Right atrium auricular region (tissue), 2 donors: ENCODE measurements at regions not wholly inside any gene's neighbourhood (a gene's known extent, or its start where the extent isn't known, plus 50 kb on each side); places are given as distances from the start of the nearest gene placed in this dataset.

Experiments
- DNase-seq: peaks from one replicate; pipeline ENCODE4 v3.0.0-alpha.2; 2019; ENCODE audit warnings: low spot score
- H3K27ac ChIP-seq, 2 donors: fragments of 200-600 bp; sonication (generic); 1 replicate in 1 of 2; 2 replicates in 1 of 2; pipeline ENCODE4 v1.5.1; 2016 to 2019
- H3K27me3 ChIP-seq, 2 donors: fragments of 200-600 bp; sonication (generic); one replicate each; pipeline versions ENCODE4 v1.5.1 to v1.6.0; 2017 to 2019
- H3K36me3 ChIP-seq: fragments of 200-600 bp; sonication (generic); one replicate; pipeline ENCODE4 v1.5.1; 2016
- H3K4me1 ChIP-seq, 2 donors: fragments of 200-600 bp; sonication (generic); one replicate each; pipeline versions ENCODE4 v1.5.1 to v1.6.0; 2017 to 2019
- H3K4me3 ChIP-seq, 2 donors: fragments of 200-600 bp; sonication (generic); 1 replicate in 1 of 2; 2 replicates in 1 of 2; pipeline ENCODE4 v1.5.1; 2017 to 2019; ENCODE audit warnings: mild to moderate bottlenecking in 1 of 2, moderate library complexity in 1 of 2
- H3K9me3 ChIP-seq, 2 donors: fragments of 200-600 bp; sonication (generic); one replicate each; pipeline ENCODE4 v1.5.1; 2019
- TF ChIP-seq, protein P1 (sequence below), 2 donors: fragments of 200-600 bp; sonication (generic); IDR thresholded peaks; one replicate each; pipeline ENCODE4 v1.5.1; 2019; ENCODE audit warnings: antibody characterized with exemption in 2 of 2

DNA sequence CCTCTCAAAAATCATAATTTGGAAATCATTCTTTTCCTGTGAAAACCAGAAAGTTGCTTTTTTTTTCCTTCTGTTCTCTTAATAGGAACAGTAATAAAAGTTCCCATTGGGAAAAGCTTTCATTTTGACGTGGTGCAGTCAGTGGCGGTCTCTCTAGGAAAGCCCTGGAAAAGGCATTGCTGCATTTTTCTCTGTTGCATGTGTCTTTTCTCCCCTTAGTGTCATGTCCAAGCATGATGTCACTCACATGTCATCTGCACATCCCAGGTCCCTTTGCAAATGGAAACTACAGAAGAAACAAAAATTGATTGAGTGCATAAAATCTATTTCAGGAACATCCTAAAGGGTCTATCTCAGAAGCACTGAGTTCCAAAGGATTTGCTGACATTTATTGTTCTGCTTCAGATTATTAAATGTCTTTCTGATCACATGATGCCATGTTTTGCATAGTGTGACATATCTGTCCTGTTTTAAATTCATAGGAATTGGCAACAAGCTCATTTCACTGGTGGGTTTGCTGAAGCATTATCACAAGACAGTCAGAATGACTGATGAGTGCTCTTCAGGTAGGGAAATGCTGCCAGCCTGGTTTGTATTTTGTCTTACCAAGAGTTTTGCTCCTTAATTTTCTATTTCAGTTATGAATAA, 208.7 kb downstream of the SOX4 start:
- Histone ChIP-seq H3K9me3 (no peaks in the 10 kb centered on the region), H3K27ac (peak overlapping the region in 1 of 2 donors; percentile 12), H3K27me3 (no peaks in the 10 kb centered on the region), H3K4me3 (no peak overlapping the region), H3K36me3 (no peaks in the 10 kb centered on the region), H3K4me1 (peaks cover 0 to 3% of the 10 kb centered on the region in 2 donors)
- no peak for DNase-seq
- TF ChIP-seq, protein P1, sequence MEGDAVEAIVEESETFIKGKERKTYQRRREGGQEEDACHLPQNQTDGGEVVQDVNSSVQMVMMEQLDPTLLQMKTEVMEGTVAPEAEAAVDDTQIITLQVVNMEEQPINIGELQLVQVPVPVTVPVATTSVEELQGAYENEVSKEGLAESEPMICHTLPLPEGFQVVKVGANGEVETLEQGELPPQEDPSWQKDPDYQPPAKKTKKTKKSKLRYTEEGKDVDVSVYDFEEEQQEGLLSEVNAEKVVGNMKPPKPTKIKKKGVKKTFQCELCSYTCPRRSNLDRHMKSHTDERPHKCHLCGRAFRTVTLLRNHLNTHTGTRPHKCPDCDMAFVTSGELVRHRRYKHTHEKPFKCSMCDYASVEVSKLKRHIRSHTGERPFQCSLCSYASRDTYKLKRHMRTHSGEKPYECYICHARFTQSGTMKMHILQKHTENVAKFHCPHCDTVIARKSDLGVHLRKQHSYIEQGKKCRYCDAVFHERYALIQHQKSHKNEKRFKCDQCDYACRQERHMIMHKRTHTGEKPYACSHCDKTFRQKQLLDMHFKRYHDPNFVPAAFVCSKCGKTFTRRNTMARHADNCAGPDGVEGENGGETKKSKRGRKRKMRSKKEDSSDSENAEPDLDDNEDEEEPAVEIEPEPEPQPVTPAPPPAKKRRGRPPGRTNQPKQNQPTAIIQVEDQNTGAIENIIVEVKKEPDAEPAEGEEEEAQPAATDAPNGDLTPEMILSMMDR (IDR thresholded peaks at IDR 0.05), result no peak

DNA sequence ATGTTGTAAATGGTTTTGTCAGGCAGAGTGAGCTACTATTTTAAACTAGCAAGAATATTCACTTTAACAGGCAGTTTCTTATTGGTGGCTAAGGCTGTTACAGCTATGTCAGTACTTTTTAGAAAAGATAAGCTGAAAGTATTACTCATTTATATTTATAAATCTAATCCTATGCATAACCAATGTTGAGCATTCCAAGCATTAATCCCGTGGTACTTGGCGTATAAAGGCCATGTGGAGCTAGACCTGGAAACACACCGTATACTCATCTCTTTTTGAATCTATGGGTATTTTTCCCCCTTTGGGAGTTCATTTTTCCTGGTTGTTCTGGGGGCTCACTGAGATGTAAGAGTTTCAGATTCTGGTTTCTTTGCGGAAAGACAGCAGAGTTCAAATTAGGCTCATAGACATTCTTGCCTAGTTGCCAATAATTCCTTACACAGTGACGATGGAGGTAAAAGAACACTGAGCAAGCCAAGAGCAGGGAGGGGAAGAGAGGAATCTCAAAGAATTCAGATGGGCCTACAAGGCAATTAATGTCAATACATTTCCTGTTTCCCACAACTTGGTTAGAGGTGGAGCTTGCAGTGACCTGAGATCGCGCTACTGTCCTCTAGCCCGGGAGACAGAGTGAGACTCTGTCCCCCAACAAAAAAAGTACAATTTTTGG, 211.5 kb downstream of the SOX4 start:
- no peaks in the 10 kb centered on the region for H3K9me3 ChIP-seq
- H3K27me3 ChIP-seq, result no peaks in the 10 kb centered on the region
- peaks cover 0 to 26% of the 10 kb centered on the region in 2 donors for H3K4me1 ChIP-seq
- no peaks in the 10 kb centered on the region for H3K36me3 ChIP-seq
- TF ChIP-seq, protein P1 (IDR thresholded peaks at IDR 0.05), result no peak
- H3K27ac ChIP-seq, result no peak overlapping the region
- H3K4me3 ChIP-seq, result no peak overlapping the region
- DNase-seq, result no peak

DNA sequence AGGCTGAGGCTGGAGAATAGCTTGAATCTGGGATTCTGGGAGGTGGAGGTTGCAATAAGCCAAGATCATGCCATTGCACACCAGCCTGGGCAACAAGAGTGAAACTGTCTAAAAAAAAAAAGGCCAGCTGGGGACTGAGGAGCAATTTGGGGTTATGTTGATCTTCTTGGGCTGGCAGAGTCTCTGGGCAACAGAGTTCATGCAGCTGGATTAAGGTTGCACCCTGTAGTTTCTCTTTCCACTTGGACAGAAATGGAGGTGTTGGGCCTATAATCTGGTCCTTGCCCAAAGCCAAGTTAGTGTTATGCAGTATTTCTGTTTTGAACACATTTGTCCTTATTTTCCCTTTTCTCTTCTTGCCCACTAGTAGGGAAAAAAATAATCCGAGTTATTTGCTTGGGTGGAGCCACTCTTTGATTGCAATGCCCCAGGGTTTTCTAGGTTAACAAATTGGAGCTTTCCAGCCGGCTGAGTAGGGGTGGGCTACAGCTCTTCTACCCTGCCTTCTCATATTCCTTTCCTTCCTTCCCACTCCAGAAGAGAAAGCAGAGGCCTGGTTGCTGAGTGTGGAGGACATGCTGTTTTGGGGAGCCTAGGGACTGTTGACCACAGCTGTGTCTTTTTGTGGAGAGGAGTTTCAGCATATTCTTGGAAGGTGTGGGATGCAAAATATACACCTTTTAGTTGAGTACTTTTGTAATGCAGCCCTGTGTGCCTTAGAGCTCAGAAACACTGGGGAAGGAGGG, 213.9 kb downstream of the SOX4 start:
- H3K9me3 ChIP-seq, result no peaks in the 10 kb centered on the region
- no peak overlapping the region for H3K4me3 ChIP-seq
- DNase-seq, result no peak
- H3K27me3 ChIP-seq, result no peaks in the 10 kb centered on the region
- peak overlapping the region; percentile 41 to 57 for H3K27ac ChIP-seq
- peaks cover 0 to 26% of the 10 kb centered on the region in 2 donors for H3K4me1 ChIP-seq
- no peaks in the 10 kb centered on the region for H3K36me3 ChIP-seq
- TF ChIP-seq, protein P1 (IDR thresholded peaks at IDR 0.05), result no peak

DNA sequence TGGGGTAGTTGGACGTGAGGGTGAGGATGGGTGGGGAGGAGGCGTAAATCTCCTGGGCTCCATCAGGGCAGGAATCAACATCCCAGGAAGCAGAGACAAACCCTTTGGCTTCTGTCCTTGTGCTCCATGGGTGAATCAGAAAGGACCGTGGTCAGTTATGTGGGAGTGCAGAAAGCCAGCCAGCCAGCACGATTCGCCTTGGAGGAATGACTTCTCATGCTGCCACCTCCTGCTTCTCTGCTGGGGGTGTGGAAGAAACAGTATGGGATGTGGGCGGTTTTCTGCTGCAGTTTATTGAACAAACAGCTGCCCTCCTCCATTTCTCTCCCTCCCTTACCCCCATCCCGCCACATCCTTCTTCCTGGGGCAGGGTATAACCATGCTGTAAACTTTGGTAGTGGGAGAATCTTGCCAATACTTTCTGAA, 214.5 kb downstream of the SOX4 start:
- Histone ChIP-seq H3K36me3 (no peaks in the 10 kb centered on the region), H3K27ac (peak overlapping the region; percentile 41 to 57), H3K9me3 (no peaks in the 10 kb centered on the region), H3K27me3 (no peaks in the 10 kb centered on the region), H3K4me3 (no peak overlapping the region), H3K4me1 (peaks cover 0 to 26% of the 10 kb centered on the region in 2 donors)
- TF ChIP-seq, protein P1 (IDR thresholded peaks at IDR 0.05), result no peak
- DNase-seq, result peak; percentile 65

DNA sequence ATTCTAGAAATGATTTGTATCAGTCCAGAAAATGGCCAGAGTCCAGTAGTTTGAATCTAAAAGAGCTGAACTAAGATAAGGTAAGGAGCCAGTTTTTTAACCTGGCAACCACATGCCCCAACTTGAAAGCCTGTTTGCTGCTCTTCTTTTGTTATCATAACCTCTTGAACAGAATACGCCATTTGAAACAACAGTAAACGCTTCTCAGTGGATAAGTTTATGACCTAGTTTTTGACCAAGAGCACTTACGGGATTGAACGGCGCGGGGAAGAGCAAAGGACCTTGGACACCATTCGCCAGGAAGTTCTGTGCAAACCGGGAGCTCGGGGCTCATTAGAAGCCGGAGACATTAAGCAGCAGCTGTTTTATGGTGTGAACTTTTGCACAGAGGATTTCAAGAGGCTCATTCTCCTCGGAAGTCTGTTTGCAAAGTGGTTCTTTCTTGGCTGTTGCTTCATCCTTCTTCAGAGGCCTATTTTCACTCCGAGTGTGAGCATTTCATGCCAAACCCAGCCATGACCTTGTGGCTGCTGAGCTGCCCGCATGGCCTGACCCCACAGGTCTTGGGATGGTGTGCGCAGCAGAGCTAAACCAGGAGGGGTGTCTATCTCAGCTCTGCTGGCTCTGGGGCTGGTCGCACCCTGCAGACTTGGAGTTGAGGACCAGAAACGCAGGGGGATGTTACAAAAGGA, 215.1 kb downstream of the SOX4 start:
- Histone ChIP-seq H3K36me3 (no peaks in the 10 kb centered on the region), H3K27ac (peak overlapping the region; percentile 41 to 57), H3K27me3 (no peaks in the 10 kb centered on the region), H3K4me1 (peaks cover 0 to 26% of the 10 kb centered on the region in 2 donors), H3K4me3 (peak overlapping the region in 1 of 2 donors; percentile 19), H3K9me3 (no peaks in the 10 kb centered on the region)
- TF ChIP-seq, protein P1 (IDR thresholded peaks at IDR 0.05), result no peak
- no peak for DNase-seq
